T47D (cell line): ENCODE measurements at regions not wholly inside any gene's neighbourhood (a gene's known extent, or its start where the extent isn't known, plus 50 kb on each side); places are given as distances from the start of the nearest gene placed in this dataset.
"Not testable (repeated sequence)": the region's sequence is repeated elsewhere in the genome, so short reads cannot be mapped to it uniquely, and the experiment has no call there.

Experiments used
- DNase-seq, 2 experiments: peaks; one replicate each; pipeline versions ENCODE4 v3.0.0 to v3.0.0-alpha.2; 2011 to 2012; ENCODE audit warnings: low read depth in 1 of 2, low spot score in 1 of 2
- JUND ChIP-seq: IDR thresholded peaks from 2 replicates; pipeline ENCODE4 v1.6.1; 2012; ENCODE audit warnings: low read depth
- in situ Hi-C: cut with HindIII; loops from 2 replicates; pipeline ENCODE4 v1.10.0; 2016; ENCODE audit warnings: low sequenced_read_pairs, low pct_unique_long_range_greater_than_20kb

DNA sequence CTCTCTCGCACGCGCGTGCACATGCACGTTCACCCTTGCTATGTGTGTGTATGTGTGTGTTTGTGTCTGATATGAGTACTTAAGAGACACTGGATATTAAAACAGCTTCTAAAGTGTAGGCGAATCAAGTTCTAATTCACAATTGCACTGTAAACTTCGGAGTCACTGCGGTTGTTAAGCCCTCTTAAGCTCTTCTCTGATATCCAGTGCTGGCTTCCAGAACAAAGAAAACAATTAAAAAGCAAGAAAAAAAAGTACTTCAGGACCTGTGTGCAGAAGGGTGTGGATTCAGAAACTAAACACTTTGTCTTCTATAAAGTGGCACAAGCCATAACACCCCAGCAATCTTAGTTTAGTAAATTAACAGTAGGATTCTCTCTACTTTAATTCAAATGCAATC lies 300.2 kb downstream of the PCDH7 start:
- no peak for DNase-seq
- no peak for TF ChIP-seq JUND
- in situ Hi-C loops, result no loop called here

DNA sequence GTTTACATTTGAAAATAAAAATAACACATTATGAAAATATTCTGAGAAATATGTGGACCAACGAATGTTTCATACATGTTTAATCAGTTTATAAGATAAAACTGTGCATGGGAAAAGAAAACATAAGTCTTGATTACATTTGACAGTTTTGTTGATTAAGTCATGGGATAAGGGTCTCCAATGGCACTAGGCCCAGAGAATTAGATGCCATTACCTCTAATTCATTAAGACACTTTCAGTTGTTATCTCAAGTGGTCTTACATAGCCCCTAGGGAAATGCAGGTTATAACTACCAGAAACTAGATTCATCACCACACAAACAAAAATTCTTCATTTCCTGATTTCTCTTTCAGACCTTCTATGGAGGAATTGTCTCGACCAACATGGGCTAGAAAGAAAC lies 300.8 kb downstream of the PCDH7 start:
- TF ChIP-seq JUND, result no peak
- in situ Hi-C loops, result no loop called here
- no peak for DNase-seq

DNA sequence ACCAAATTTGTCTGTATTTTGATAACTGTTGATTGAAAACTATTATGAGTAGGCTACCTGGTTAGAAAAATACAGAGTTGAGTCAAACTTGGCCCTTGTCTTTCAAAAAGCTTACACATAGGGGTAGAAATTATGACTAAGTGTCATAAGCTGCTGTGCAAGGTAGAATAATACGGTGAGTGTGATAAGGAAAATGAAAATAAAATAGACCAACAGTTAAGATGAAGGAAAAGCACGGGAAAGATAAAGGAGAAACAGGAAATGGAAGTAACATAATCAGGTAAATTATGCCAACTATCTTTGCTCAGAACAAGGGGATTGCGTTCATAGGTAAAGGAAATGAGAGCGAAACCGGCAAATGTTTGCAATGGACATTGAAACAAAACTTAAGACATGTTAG lies 302.5 kb downstream of the PCDH7 start:
- in situ Hi-C loops, result no loop called here
- TF ChIP-seq JUND, result no peak
- no peak for DNase-seq

DNA sequence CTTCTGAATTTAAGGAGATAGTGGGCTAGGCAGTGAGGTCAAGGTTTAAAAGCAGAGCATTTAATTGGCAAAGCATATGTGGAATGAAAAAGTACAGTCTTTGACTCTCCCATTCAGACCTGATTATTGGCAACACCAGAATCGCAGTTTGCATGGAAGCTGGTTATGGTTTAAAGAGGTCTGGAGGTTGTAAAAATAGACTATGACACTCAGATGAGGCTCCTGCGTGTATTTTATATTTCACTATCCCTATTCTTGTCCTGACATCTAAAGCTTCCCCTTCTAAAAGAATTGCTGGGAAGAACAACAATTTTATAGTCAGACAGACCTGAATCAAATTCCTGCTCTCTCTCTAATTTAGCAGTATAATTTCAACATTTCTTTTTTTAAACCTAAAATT lies 302.9 kb downstream of the PCDH7 start:
- no peak for TF ChIP-seq JUND
- in situ Hi-C loops, result no loop called here
- no peak for DNase-seq

DNA sequence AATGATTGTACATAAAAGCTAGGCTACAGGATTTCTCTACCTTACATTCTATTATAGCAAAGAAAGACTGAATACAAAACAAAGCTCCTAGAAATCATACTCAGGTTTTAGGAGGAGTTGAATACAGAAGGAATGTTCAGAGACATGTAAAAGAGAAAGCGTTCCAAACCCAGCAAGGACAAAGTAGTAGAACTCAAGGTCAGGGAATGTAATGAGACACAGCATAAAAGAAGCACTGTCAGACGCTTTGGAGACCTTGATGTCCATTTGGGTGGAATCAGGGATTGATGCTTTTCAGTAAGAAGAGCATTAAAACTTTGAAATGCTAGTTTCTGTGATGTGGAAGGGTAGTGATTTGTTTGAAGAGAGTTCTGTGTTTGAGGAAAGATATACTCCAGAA lies 303.6 kb downstream of the PCDH7 start:
- no peak for DNase-seq
- in situ Hi-C loops, result no loop called here
- TF ChIP-seq JUND, result no peak

DNA sequence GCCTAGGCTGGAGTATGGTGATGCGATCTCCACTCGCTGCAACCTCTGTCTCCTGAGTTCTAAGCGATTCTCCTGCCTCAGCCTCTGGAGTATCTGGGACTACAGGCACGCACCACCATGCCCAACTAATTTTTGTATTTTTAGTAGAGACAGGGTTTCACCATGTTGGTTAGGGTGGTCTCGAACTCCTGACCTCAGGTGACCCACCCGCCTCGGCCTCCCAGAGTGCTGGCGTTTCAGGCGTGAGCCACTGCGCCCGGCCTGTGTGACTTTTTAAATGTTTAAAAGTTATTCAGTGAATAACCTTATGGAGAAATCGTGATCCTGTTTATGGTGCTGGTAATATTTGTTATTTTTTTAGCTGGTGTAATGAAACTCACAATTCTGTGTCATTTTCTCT lies 304.6 kb downstream of the PCDH7 start:
- in situ Hi-C loops, DNase-seq: not testable (repeated sequence)

DNA sequence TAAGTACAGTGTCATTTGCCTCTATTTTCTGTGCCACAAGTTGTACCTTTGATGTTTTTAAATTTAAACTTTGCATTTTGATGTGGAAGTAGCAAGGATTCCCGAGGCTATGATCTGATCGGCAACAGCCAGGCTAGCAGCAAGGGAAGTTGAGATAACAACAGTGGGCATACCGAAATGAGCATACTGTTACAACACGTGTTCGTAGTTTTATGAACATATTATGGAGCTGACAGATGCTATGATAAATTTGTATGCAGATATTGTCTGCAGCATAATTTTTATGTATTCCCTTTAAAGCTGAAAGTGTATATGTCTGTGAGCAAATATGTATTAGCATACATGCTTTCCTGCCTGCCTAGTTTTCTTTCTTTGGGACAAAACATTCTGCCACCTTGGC lies 306.1 kb downstream of the PCDH7 start:
- peak in 1 of 2 experiments; percentile 1 for DNase-seq
- in situ Hi-C loops, result no loop called here
- no peak for TF ChIP-seq JUND

DNA sequence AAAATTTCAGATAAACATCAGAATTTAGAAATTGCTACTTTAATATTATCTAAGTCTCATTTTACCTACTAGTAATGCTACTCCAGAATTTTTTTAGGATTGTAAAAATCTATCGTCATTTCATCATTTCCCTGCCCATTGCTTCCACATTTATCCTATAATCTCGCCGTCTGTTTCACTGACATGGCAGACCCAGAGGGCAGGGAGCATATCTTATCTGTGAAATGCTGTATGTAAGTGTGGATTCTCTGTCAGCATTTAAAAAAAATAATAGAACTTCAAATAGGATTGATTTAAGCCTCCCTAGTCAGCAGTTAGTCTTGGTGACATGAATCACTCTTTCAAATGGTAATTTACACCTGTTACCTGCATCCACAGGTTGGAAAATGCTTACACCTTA lies 314.4 kb downstream of the PCDH7 start:
- TF ChIP-seq JUND, result no peak
- DNase-seq, result no peak
- in situ Hi-C loops, result no loop called here

DNA sequence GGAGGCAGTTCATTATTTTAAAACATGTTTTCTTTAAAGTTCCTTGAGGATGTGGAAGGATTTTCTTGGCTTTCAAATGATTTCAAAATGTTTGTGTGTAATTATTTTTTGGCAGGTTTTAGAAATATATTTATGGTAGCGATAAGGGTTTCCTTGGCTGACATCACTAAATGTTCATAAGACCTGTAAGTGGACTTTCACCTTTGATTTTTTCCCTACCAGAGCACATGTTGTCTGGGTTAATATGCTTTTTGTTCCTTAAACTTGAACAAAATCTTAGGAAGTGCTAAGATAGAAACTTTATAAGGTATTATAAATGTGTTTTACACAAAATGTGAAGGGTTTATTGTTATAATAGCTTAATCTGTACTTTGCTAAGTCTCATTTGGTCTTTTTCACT lies 315.6 kb downstream of the PCDH7 start:
- in situ Hi-C loops, result no loop called here
- no peak for TF ChIP-seq JUND
- DNase-seq, result no peak

DNA sequence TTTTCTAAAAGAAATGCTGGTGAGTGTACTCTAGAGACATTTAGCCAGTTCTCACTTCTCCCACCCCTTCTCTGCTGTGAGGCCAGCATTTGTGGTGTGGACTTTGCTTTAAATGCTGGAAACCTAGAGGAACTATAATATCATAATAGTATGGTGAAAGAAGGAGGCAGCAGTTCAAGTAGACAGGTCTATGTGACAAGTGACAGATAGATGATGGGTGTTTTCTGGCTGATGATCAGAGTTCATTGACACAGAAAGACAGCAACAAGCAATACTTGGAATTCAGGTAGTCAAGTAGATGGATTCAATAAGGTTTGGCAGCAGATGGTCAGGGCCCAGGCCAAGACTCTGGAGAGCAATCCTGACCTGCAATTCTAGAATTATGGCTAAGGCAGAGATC lies 317.5 kb downstream of the PCDH7 start:
- no peak for DNase-seq
- no peak for TF ChIP-seq JUND
- in situ Hi-C loops, result no loop called here

DNA sequence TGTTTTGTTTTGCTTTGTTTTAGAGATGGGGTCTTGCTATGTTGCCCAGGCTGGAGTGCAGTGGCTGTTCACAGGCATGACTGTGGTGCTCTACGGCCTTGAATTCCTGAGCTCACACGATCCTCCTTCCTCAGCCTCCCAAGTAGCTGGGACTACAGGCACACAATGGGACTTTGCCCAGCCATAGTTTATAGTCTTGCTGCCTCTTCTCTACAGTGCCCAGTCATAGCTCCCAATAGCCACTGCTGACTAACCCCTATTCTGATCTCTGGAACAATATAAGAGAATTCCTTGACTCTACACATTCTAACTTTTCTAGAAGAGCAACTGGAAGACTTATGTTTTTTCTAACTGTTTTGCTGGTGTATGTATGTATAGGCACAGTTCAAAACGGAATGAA lies 319.2 kb downstream of the PCDH7 start:
- in situ Hi-C loops, result no loop called here
- no peak for DNase-seq
- TF ChIP-seq JUND, result no peak

DNA sequence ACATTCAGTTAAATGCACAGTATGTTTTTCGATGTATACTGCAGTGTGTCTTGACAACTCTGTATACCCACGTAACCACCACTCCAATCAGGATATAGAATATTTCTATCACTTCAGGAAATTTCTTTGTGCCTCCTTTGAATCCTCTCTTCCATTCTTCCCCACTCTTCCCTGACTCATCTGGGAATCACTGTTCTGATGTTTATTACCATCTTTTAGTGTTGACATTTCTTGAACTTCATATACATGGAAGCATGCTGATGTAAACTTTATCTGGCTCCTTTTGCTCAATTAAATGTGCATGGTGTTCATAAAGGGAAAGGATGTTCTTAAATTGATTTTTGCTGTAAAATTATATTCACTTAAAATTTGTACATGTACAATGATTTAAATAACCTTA lies 319.9 kb downstream of the PCDH7 start:
- DNase-seq, result no peak
- in situ Hi-C loops, result no loop called here
- no peak for TF ChIP-seq JUND

DNA sequence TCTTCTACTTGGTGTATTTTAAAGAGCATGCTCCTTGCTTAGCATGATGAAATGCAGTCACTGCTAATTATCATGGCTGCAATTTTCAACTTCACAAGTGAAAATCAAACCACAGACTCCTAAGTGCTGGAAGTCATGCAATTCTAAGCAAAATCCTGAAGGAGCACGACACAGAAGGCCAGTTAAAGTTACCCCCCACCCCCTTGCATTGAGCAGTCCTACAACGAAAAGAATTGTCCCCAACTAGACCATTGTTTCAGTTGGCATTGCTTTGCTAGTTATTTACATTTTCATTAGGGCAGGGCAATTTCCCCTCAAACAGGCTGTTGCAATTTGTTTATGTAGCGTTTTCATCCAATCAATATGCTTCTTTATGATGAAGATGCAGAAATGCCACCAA lies 321.2 kb downstream of the PCDH7 start:
- DNase-seq, result no peak
- TF ChIP-seq JUND, result no peak
- in situ Hi-C loops, result no loop called here

DNA sequence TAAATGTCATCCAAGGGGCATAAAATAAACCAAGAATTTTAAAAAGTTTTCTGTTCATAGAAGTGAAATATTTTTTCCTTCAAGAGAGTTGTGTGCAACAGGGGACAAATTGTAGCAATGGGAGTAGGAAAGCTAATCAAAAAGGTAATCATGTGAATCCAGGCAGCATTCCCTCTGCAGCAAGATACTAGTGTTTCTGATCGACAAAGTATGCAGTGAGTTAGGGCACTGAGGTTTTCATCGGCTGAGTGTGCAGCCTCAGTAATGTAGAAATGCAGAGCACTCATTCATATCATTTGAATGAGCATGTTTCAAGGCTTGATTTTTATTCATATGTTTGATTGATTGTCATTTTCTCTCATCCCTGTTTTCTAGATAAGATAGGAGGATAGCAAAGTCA lies 321.7 kb downstream of the PCDH7 start:
- no peak for TF ChIP-seq JUND
- in situ Hi-C loops, result no loop called here
- no peak for DNase-seq
